Natural killer cell (primary cell): ENCODE measurements at regions not wholly inside any gene's neighbourhood (a gene's known extent, or its start where the extent isn't known, plus 50 kb on each side); places are given as distances from the start of the nearest gene placed in this dataset.

ENCODE experiments used
- ATAC-seq, 3 donors: fragments of 150-1000 bp in 2 of 3; fragments of 200-7000 bp in 1 of 3; cut with Tn5 transposase; 1 replicate in 1 of 3; 2 replicates in 2 of 3; pipeline ENCODE4 v1.10.0; 2021; ENCODE audit warnings: mild to moderate bottlenecking in 2 of 3, moderate library complexity in 2 of 3
- DNase-seq, 2 donors: peaks; one replicate each; pipeline versions ENCODE4 v3.0.0 to v3.0.0-alpha.2; 2013 to 2021; ENCODE audit warnings: mixed read lengths in 1 of 2
- H3K27ac ChIP-seq: one replicate; pipeline ENCODE4 v1.5.1; 2013; ENCODE audit warnings: mild to moderate bottlenecking, low read length
- H3K27me3 ChIP-seq: one replicate; pipeline ENCODE4 v1.6.1; 2013; ENCODE audit warnings: low read length; ENCODE audit not compliant: control insufficient read depth, insufficient read depth
- H3K36me3 ChIP-seq: one replicate; pipeline ENCODE4 v1.6.1; 2013; ENCODE audit warnings: low read length; ENCODE audit not compliant: control insufficient read depth, insufficient read depth
- H3K4me1 ChIP-seq: one replicate; pipeline ENCODE4 v1.6.1; 2013; ENCODE audit warnings: low read length; ENCODE audit not compliant: control insufficient read depth, insufficient read depth
- H3K4me3 ChIP-seq: one replicate; pipeline ENCODE4 v1.5.1; 2013; ENCODE audit warnings: low read length
- H3K9me3 ChIP-seq: one replicate; pipeline ENCODE4 v1.6.1; 2013; ENCODE audit warnings: low read length; ENCODE audit not compliant: control insufficient read depth, insufficient read depth
- H3K27ac Mint-ChIP-seq, 2 donors: one replicate each; pipeline ENCODE4 v1.8.0; 2022; ENCODE audit warnings: mild to moderate bottlenecking in 2 of 2, mixed read lengths in 2 of 2, moderate library complexity in 1 of 2
- H3K27me3 Mint-ChIP-seq, 2 donors: one replicate each; pipeline ENCODE4 v1.8.0; 2022; ENCODE audit warnings: low read depth in 2 of 2, mixed read lengths in 2 of 2
- H3K36me3 Mint-ChIP-seq: one replicate; pipeline ENCODE4 v1.8.0; 2022; ENCODE audit warnings: mixed read lengths
- H3K4me1 Mint-ChIP-seq, 2 donors: one replicate each; pipeline ENCODE4 v1.8.0; 2022; ENCODE audit warnings: mixed read lengths in 2 of 2
- H3K4me3 Mint-ChIP-seq: one replicate; pipeline ENCODE4 v1.8.0; 2022; ENCODE audit warnings: mild to moderate bottlenecking, moderate library complexity, mixed read lengths
- H3K9me3 Mint-ChIP-seq, 2 donors: one replicate each; pipeline ENCODE4 v1.8.0; 2022; ENCODE audit warnings: mixed read lengths in 2 of 2
- CTCF ChIP-seq: fragments of 200-600 bp; IDR thresholded peaks from one replicate; pipeline ENCODE4 v1.8.0; 2022; ENCODE audit warnings: antibody characterized with exemption
- WGBS: methylation state at CpG from one replicate; pipeline ENCODE4 v1.1.7; 2013; ENCODE audit warnings: missing lambda C conversion rate; ENCODE audit not compliant: insufficient coverage; 5-methylcytosine and 5-hydroxymethylcytosine counted together
- intact Hi-C: fragments of 100-400 bp; cut with micrococcal nuclease; formaldehyde crosslinking; loops from one replicate; pipeline ENCODE4 v1.14.2; 2022

GRCh38 chr2:41737888-41738287 lies 309.9 kb upstream of the PKDCC start:
- H3K4me3 Mint-ChIP-seq: no peak overlapping the region
- Histone ChIP-seq H3K27ac (no peak overlapping the region), H3K4me3 (no peak overlapping the region), H3K36me3 (no peaks in the 10 kb centered on the region), H3K4me1 (no peaks in the 10 kb centered on the region), H3K27me3 (no peaks in the 10 kb centered on the region), H3K9me3 (no peaks in the 10 kb centered on the region)
- ATAC-seq (no peak), DNase-seq (no peak)
- H3K9me3 Mint-ChIP-seq: no peaks in the 10 kb centered on the region
- H3K4me1 Mint-ChIP-seq: peaks cover 0 to 10% of the 10 kb centered on the region in 2 donors
- H3K36me3 Mint-ChIP-seq: no peaks in the 10 kb centered on the region
- peaks cover 2 to 41% of the 10 kb centered on the region in 2 donors for H3K27me3 Mint-ChIP-seq
- H3K27ac Mint-ChIP-seq: no peak overlapping the region
- 92% methylated on average over 1 of the region's 2 CpGs for WGBS
- intact Hi-C loops: no loop called here
- TF ChIP-seq CTCF: no peak

- no peaks in the 10 kb centered on the region for H3K27me3 ChIP-seq
- peaks cover 2 to 16% of the 10 kb centered on the region in 2 donors for H3K27me3 Mint-ChIP-seq
- H3K4me1 Mint-ChIP-seq: no peaks in the 10 kb centered on the region
- no peak overlapping the region for H3K27ac ChIP-seq
- TF ChIP-seq CTCF: no peak
- no peak overlapping the region for H3K27ac Mint-ChIP-seq
- no peaks in the 10 kb centered on the region for H3K36me3 Mint-ChIP-seq
- intact Hi-C loops: no loop called here
- H3K9me3 ChIP-seq: no peaks in the 10 kb centered on the region
- H3K4me1 ChIP-seq: no peaks in the 10 kb centered on the region
- H3K4me3 Mint-ChIP-seq: no peak overlapping the region
- H3K36me3 ChIP-seq: no peaks in the 10 kb centered on the region
- DNase-seq: no peak
- no peak for ATAC-seq
- WGBS: 92% methylated on average over 2 of the region's 2 CpGs
- no peaks in the 10 kb centered on the region for H3K9me3 Mint-ChIP-seq
- H3K4me3 ChIP-seq: no peak overlapping the region
Measured at GRCh38 chr2:41741951-41742595, 305.7 kb upstream of the PKDCC start.

GRCh38 chr2:41743324-41743723 lies 304.5 kb upstream of the PKDCC start:
- H3K9me3 Mint-ChIP-seq: no peaks in the 10 kb centered on the region

More at GRCh38 chr2:41743324-41743723, 304.5 kb upstream of the PKDCC start:
- TF ChIP-seq CTCF: no peak
- no peak overlapping the region for H3K27ac Mint-ChIP-seq
- DNase-seq: no peak
- Histone ChIP-seq H3K9me3 (no peaks in the 10 kb centered on the region), H3K27ac (no peak overlapping the region), H3K27me3 (no peaks in the 10 kb centered on the region), H3K4me1 (no peaks in the 10 kb centered on the region), H3K4me3 (no peak overlapping the region), H3K36me3 (no peaks in the 10 kb centered on the region)
- peaks cover 2 to 16% of the 10 kb centered on the region in 2 donors for H3K27me3 Mint-ChIP-seq
- no peaks in the 10 kb centered on the region for H3K36me3 Mint-ChIP-seq
- WGBS: 88% methylated on average over 1 of the region's 2 CpGs
- intact Hi-C loops: no loop called here
- no peak for ATAC-seq
- H3K4me3 Mint-ChIP-seq: no peak overlapping the region
- no peaks in the 10 kb centered on the region for H3K4me1 Mint-ChIP-seq
